GM19468 (cell line): ENCODE measurements at regions not wholly inside any gene's neighbourhood (a gene's known extent, or its start where the extent isn't known, plus 50 kb on each side); places are given as distances from the start of the nearest gene placed in this dataset.

Source experiments
- ATAC-seq: cut with Tn5 transposase; IDR thresholded peaks from one replicate; pipeline ENCODE4 v1.9.1; 2021; ENCODE audit warnings: mild to moderate bottlenecking, moderate library complexity, moderate number of reproducible peaks; ENCODE audit not compliant: unreplicated experiment; ENCODE audit errors: extremely low read depth

DNA sequence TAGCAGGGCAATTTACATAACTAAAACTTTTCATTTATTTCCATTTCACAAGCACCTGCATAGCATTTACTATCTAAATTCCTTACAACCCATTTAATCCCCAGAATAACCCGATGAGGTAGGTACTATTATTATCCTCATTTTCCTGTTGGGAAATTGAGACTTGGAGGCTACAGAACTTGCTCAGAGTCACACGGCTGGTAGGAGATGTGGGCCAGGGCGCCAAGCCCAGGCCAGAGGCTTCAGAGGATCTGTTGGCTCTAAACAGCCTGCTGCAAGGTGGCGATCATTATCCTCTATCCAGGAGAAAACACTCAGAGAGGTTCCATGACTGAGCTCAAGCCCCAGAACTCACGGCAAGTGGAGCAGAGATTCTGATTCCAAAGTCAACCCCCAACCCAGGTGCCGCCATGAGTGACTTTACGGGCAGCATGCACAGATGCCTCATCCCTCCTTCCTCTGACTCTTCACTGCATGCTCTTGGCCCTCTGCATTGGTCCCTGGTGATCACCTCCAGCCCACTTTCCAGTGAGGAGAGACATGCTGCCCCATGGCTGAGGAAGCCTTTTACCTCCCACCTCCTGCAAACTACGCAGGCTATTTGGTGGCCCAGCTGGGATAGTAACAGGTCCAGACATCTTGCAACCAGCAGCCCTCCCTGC is 168.4 kb upstream of the FSTL4 start:
- no peak for ATAC-seq

DNA sequence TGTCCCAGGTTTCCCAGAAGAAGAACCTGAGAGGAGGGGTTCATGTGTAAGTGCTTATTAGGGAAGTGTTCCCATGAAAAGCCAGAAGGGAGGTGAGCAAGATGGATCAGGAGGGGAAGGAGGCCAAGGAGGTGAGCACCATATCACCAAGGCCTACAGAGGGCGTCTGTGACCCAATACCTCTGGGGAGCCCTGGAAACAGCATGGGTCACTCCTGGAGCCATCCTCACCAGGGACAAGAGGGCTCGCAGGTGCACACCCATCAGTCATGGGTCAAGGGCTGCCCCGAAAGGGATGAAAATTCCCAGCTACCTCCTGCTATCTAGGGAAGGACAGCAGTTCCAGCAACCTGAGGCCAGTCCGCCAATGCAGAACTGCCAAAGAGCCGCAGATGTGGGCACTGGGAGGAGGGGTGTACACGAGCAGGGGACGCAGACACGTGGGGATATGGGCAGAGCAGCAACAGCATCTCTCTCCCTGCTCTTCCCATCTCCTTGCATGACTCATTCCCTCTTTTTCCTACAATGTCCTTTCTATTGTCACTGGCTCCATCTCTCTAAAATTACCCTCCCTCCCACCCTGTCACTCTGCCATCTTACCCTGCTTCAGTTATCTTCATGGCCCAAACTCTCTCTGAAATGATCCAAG is 167.6 kb upstream of the FSTL4 start:
- ATAC-seq: no peak

DNA sequence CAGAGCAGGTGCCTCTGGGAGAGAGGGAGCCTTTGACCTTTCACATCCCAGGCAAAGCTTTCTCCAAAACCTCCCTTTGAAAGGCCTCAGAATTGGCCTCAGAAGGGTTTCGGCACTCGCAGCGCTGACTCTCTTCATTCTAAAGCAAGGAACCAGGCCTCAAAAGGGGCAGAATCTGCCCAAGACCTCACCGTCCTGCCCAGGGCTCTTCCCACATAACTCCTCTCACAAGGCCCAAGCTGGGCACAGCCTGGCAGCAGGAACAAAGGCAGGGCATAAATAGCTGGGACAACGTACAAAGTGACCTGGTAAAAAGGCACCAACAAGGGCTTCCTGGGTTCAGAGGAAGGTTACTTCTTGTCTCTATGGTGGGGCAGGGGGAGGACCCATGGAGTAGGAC is 166.3 kb upstream of the FSTL4 start:
- ATAC-seq: no peak

DNA sequence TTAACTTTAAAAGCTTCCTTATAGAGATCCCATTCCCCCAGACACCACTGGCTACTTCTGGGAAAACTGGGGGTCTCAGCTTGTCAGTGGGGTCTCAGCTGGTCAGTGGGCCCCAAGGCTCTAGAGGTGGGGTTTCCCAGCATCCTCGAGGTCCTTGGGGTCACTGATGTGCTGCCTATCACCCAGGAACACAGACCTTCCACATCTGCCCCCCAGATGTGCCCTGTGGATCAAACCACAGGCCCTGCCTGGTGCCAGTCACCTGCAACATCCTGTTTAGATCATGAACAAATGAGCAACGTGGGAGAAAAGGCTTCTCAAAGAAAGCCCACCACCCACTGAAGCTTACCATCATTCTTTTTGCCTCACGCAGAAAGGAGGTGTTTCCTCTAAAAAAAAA is 165.6 kb upstream of the FSTL4 start:
- ATAC-seq: no peak

DNA sequence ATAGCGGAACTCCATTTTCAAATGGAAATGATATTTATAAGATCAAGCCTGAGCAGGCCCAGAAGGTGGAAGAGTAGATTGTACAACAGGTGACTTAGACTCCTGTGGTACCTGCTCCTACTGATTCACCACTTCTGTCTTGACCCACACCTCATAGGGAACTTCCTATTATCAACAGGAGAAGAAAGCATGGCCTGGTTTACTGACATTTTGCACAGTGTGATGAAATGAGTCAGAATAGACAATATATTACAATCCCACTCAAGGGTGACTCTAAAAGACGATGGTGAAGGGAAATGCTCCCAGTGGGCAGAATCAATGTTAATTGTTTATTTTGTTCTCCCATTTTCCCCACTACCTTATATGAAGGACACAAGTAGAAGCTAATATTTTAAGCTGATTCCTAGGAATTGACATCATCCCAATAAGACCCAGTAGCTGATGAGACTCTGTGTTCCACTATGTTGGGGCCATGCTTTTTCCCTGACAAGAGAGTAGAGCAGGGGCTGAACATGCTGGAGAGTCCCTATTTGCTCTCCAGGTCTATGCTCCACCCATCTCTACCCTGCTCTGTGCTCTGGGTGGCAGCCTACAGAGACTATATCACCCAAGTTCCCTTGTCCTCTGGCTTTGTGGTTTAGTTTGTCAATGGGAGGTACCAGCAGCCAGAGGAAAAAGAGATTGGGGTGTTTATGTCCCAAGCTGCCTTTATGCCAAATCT is 163.4 kb upstream of the FSTL4 start:
- no peak for ATAC-seq

DNA sequence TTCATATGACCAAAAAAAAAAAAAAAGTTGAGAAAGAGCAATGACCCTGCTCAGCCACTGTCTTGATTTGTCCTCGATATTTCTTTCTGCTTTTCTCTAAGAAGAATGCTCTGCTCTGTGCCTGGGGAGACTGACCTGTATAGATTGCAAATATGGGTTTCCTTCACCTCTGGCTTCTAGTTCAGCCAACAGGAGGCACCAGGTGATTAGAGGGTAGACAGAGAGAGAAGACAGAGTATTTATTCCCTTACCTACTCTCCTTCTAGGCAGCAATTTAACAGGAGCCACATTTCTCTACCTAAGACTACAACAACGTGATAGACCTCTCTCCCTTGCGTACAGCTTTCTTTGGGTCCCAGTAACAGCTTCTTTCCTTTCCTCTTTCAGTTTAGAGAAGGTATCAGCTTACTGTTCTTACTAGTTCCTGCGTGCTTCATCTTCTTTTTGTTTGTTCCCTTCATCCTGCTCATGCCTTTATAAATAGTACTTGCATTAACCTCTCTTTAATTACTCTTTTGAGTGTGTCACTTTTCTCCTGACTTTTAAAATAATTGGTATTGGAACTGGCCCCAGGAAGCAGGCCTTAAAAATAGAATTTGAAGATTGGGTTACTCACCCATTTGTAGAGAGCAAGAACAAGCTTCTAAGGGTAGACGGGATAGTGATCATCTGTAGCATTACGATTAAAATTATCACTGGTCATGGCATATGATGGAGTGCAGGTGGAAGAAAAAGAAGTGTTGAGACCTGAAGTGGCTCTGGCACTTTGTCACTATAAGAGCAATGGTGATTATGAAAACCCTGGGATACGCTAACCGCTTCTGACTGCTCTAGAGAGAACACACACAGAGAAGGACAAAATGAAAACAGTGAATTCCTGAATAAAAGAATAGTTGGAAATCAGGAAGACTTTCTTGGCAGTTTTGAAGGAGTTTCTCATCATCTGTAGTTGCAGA is 161.2 kb upstream of the FSTL4 start:
- ATAC-seq: no peak

DNA sequence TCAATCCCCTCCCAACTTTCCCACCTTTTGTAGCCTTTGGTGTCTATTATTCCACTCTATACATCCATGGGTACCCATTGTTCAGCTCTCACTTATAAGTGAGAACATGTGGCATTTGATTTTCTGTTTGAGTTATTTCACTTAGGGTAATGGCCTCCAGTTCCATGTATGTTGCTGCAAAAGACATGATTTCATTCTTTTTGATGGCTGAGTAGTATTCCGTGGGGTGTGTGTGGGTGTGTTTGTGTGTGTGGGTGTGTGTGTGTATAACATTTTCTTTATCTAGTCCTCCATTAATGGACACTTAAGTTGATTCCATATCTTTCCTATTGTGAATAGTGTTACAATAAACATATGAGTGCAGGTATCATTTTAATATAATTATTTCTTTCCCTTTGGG is 157.5 kb upstream of the FSTL4 start:
- ATAC-seq: no peak

DNA sequence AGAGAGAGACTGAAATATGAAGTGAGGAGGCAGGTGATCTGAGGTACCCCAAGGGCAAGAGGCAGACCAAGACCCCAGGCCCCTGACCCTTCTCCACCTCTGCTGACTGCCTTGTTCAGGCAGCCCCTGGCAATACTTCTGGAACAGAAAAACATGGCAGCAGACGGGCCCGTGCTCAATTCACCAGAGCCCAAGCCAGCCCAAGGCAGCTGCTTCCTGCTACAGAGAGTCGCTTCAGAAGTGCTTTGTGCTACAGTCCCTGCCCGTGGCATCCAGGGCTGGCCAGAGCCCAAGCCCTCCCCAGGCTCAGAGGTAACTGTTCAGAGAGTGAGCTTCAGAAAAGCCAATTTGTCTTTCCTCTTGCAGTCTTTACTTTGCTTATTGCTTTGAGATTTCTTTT is 151.4 kb upstream of the FSTL4 start:
- ATAC-seq: no peak

DNA sequence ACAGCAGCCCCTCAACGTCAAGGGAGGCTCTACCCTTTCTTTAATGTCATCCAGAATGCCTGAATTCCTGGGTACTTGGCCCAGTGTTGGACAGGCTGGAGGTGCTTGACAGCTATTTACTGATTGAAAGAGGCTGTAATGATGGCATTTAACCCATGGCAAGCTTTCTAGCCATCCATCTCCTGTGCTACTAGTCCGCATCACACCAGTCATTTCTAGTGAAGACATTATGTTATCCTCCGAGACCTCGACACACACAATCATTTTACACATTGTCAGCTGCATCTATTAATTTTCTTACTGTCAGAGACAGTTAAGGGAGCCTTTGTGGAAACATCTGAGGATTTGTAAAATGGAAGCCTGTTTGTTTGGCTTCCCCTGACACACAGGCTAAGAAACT is 149.3 kb upstream of the FSTL4 start:
- ATAC-seq: no peak

DNA sequence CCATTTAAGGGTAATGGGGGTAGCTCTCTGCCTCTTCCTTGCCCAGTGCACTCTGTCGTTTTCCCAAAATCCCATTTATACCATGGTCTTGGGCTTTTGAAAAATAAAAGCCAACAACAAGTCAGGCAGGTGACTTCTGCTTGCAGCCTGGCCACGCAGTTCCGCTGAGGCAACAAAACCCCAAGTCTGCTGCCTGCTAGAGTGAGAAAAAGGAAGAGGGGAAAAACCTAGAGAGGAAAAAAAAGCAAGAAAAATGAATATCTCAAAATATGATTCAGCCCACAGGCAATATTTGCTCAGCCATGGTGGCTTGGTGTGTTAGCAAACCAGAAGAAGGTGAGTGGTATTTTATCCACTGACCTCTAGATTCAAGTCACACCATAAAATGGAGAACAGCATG is 148.2 kb upstream of the FSTL4 start:
- no peak for ATAC-seq

DNA sequence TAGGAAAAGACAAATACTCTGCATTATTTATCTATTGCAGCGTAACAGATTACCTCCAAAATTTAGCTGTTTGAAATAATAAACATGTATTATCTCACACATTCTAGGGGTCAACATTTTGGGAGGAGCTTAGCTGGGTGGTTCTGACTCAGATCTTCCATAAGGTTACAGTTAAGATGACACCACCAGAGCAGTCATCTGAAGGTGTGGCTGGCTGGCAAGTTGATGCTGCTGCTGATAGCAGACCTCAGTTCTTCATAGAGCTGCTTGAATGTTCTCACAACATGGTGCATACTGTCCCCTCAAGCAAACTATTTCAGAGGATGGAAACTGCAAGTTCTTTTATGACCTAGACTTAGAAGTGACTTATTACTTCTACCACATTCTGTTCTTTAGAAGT is 146.3 kb upstream of the FSTL4 start:
- no peak for ATAC-seq

DNA sequence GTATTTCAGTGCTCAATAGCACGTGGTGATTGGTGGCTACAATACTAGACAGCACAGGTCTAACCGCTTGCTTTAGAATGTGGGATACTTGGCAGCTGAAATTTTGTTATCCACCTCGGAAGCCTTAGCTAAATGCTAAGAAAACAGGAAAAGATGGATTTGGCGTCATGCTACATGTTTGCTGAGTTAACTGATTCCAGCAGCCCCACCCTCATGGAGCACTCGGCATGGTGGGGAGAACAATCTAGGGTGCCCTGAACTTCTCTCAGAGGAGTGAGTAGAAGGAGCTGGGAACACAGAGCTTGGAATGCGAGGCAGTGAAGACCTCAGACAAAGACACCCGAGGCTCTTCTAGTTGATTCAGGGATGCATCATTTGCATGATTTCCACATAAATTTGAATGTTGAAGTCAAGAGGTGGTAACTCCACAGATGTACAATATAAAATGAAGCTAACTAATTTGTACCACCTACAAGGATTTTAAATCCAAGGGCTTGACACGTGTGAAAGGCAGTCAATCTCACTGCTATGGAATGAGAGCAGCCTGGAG is 145.1 kb upstream of the FSTL4 start:
- no peak for ATAC-seq

DNA sequence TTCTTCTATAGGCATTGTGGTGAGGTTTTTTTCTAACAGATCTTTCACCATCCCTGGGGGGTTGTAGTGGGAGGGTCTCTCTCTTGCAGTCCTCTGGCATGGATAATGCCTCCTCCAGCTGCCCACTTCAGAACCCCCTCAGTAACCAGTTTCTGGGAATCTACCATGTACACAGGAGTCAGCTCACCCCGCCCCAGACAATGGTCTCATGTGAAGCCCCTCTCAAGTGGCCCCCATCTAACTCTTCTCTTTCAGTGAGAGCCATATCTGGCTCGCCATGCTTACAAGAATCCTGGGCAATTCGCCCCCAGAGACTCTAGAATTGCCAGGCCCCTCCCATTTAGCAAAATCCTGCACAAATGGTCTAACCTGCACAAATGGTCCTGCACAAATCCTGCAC is 144.4 kb upstream of the FSTL4 start:
- ATAC-seq: no peak

DNA sequence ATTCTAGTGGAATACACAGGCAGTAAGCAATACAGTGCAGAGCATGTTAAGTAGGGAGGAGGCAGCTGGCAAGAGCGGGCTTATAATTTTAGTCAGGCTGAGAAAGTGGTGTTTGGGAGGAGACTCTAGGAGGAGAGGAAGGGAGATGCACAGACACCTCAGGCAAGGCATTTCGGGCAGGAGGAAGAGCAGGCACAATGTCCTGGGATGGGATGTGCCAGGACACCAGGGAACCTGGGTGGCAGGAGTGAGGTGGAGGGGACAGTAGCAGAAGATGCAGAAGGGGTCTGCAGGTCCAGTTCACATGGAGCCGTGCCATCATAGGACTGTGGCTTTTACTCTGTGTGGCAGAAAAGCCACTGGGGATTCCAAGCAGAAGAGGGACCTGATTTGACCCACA is 143.7 kb upstream of the FSTL4 start:
- ATAC-seq: no peak

DNA sequence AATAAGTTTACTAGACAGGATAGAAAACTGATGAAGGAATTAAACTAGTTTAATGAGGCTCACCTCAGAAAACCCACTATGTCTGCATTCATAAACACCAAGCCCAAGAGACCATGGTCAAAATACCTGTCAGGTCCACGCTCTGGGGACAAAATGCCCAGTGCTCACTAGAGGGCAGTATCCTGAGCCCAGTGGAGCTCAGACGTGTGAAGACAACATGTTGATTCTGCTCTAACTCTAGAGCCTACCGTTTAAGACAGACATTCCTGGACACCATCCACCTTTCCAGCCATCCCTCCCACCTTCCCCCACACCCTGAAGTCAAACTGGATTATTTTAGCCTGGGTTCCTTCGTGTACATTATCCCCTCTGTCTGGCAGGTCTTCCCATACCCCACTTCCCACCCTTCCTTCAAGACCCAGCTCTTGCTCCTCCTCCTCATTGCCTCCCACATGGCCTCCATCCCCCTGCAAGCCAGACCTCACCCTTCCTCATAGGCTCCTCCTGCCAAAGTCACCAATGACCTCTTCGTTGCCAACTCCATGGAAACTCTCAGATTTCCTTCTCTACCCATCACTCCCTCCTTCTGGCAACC is 142.3 kb upstream of the FSTL4 start:
- ATAC-seq: no peak

DNA sequence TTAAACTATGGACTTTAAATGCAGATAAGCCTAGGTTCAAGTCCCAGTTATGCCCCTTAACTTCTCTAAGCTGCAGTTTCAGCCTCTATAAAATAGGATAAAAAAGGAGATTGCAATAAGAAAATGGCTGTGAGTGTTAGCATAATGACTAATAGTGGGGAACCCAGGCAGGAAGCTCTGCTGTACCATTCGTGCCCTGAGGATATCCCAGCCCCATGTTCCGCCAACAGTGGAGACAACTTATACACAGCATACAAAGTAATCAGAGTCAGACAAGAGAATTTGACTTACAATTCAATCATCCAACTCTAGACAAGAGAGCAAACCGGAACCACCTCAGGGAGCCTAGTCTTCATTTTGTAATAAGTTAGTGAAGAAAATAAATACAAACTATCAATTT is 141.5 kb upstream of the FSTL4 start:
- ATAC-seq: no peak

DNA sequence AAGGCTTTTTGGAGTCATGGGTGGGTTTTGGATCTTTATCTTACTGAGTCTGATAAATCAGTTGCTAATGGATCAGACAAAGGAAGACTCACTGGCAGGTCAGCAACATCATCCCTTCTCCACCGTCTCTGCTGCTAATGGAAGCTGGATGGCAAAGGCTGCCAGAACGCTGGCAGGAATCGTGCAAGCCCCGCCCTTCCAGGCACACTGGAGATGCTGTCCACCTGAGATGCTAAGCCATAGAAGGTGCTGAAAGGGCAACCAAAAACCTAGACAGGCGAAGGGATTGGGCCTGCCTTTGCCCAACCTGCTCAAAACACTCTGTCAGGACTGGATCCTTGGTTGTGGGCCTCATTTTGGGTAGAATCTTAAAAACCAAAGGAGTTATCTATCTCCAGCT is 139.5 kb upstream of the FSTL4 start:
- ATAC-seq: no peak

DNA sequence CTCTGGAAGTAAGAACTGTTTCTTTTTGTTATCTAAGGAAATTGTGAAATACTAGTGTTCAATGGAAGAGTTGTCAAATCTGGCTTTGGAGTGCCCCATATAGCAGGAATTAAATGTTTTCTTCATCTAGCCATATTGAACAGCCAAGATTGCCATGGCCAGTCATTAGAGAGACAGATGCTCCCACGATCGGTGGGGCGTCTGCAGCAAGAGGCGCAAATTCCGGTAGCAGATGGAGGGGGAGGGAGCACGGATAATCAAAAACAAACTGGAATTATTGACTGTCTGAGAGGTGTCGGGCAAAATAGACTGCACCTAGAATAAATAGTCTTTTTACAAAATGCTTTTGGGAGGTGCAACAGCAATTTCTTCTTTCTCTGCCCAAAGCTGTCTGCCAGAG is 139.1 kb upstream of the FSTL4 start:
- ATAC-seq: no peak

DNA sequence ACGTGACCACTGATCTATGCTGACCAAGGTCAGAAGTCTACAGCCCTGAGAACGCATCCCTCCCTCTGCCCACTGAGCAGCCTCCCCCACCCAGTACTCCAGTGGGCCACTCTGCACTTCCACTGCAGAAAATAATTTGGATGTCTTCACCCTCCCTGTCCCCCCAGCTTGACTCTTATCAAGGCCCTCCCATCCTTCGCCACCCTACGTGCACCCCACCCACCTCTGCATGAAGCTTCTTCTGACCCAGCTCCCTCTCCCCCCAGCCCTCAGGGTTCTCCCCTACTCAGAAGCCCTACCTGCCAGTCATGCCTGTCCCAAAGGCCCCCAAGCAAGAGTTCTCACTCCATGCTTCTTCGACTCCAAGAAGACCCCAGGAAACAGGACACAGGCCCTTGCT is 138.5 kb upstream of the FSTL4 start:
- no peak for ATAC-seq

DNA sequence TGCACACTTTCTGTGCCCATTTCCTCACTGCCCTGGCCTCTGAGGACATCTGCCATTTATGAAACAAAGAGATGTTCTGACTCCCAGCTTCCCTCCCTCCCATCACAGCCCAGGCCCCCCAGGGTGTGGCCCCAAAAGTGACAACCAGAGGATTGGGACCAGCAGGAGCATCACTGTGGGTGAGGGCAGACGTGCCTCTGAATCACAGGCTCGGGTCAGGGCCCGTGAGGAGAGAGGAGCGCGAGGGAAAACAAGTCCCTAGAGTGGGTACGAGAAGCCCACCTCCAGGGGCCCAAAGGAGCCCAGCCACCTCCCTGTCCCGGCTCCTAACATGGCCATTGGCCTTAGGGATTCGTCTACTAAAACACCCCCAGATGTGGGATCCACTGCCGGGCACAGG is 138.0 kb upstream of the FSTL4 start:
- no peak for ATAC-seq
